D721Med (cell line): ENCODE measurements at regions not wholly inside any gene's neighbourhood (a gene's known extent, or its start where the extent isn't known, plus 50 kb on each side); places are given as distances from the start of the nearest gene placed in this dataset.

ENCODE experiments used
- DNase-seq: peaks from one replicate; pipeline ENCODE4 v3.0.0; 2011; ENCODE audit warnings: low spot score; ENCODE audit not compliant: insufficient read length
- FAIRE-seq: peaks from 2 replicates; lab custom pipeline; 2011; peaks lifted over from hg19 to GRCh38; lab: Jason Lieb, UNC
- CTCF ChIP-seq: IDR thresholded peaks from 2 replicates; pipeline ENCODE4 v1.5.1; 2012; ENCODE audit warnings: mild to moderate bottlenecking, control low read depth; ENCODE audit not compliant: insufficient read depth; ENCODE audit errors: missing control alignments

- DNase-seq (no peak), FAIRE-seq (no peak)
These were observed 2094.5 kb upstream of the AGA start for GRCh38 chr4:179536694-179537093.

GRCh38 chr4:179539641-179540040 lies 2097.4 kb upstream of the AGA start:
- FAIRE-seq (no peak), DNase-seq (no peak)
- no peak for TF ChIP-seq CTCF

More at GRCh38 chr4:179536694-179537093, 2094.5 kb upstream of the AGA start:
- TF ChIP-seq CTCF = no peak

- DNase-seq (no peak), FAIRE-seq (no peak)
- no peak for TF ChIP-seq CTCF
These were observed 2101.5 kb upstream of the AGA start for GRCh38 chr4:179543771-179544170.

- FAIRE-seq = no peak
- DNase-seq = no peak
- TF ChIP-seq CTCF = no peak
These were observed 2102.3 kb upstream of the AGA start for GRCh38 chr4:179544496-179544895.

- no peak for FAIRE-seq
- DNase-seq = no peak
- TF ChIP-seq CTCF = no peak
These were observed 2109.9 kb upstream of the AGA start for GRCh38 chr4:179552131-179552530.

GRCh38 chr4:179563741-179564140 lies 2121.5 kb upstream of the AGA start:
- no peak for TF ChIP-seq CTCF
- DNase-seq (no peak), FAIRE-seq (no peak)

GRCh38 chr4:179569549-179569948 lies 2127.3 kb upstream of the AGA start:
- TF ChIP-seq CTCF = no peak
- FAIRE-seq = no peak
- no peak for DNase-seq
